K562 (cell line): ENCODE measurements at regions not wholly inside any gene's neighbourhood (a gene's known extent, or its start where the extent isn't known, plus 50 kb on each side); places are given as distances from the start of the nearest gene placed in this dataset.

Experiments used
- POLR2AphosphoS5 ChIP-seq: IDR thresholded peaks from 2 replicates; pipeline ENCODE4 v1.6.1; 2011; ENCODE audit warnings: mild to moderate bottlenecking, low read depth, low read length, moderate library complexity; ENCODE audit not compliant: control insufficient read depth, insufficient read depth
- RAD21 ChIP-seq, 2 experiments: fragments of 250-450 bp in 1 of 2; fragments of 450-650 bp in 1 of 2; sonication (Bioruptor Pico) in 1 of 2; formaldehyde crosslinking in 1 of 2; IDR thresholded peaks in 1 of 2; conservative IDR thresholded peaks in 1 of 2; 2 replicates each; pipeline versions ENCODE4 v1.4.0 to v1.8.0; 2020 to 2022; ENCODE audit warnings: mild to moderate bottlenecking in 2 of 2, moderate library complexity in 1 of 2
- TFAM ChIP-seq: fragments of 250-450 bp; sonication (Bioruptor Pico); conservative IDR thresholded peaks from 2 replicates; pipeline ENCODE4 v1.5.0; 2021; ENCODE audit warnings: mild to moderate bottlenecking, moderate library complexity

DNA sequence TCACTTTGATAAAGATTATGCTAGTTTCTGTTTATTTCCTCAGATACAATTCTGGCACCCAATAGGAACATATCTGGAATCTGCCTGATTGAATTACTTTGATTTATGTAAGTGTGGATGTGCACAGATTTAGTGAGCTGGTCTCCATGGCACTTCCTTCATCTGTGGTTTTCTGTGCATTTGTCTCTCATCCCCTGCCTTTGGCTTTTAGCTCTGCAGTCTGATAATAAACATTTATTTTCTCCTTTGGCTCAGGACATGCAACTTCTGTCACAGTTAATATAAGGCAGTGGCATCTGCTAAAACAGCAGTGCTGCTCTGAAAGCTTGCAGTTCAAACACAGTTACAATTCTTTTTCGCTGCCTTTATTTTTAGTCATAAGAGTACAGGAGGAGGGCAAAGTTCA, 273.7 kb upstream of the CHRM2 start:
- TF ChIP-seq POLR2AphosphoS5 (no peak), RAD21 (CRISPR knock-in tag; conservative IDR thresholded peaks at IDR 0.05 in 1 of 2, IDR thresholded peaks at IDR 0.05 in 1 of 2) (no peak), TFAM (CRISPR knock-in tag) (no peak)
